HG02852 (cell line): ENCODE measurements at regions not wholly inside any gene's neighbourhood (a gene's known extent, or its start where the extent isn't known, plus 50 kb on each side); places are given as distances from the start of the nearest gene placed in this dataset.
"Not testable (repeated sequence)": the region's sequence is repeated elsewhere in the genome, so short reads cannot be mapped to it uniquely, and the experiment has no call there.

ENCODE experiments used
- ATAC-seq: cut with Tn5 transposase; IDR thresholded peaks from one replicate; pipeline ENCODE4 v1.9.1; 2021; ENCODE audit warnings: mild to moderate bottlenecking, moderate library complexity; ENCODE audit not compliant: unreplicated experiment

- ATAC-seq = no peak
These were observed 51.6 kb upstream of the CNTLN start for GRCh38 chr9:17083258-17083657.

- no peak for ATAC-seq
These were observed 52.3 kb upstream of the CNTLN start for GRCh38 chr9:17082343-17083064.

GRCh38 chr9:17081814-17082213, 53.0 kb upstream of the CNTLN start:
- ATAC-seq = no peak

- no peak for ATAC-seq
These were observed 53.5 kb upstream of the CNTLN start for GRCh38 chr9:17081351-17081750.

- ATAC-seq = no peak
These were observed 58.9 kb upstream of the CNTLN start for GRCh38 chr9:17075758-17076485.

- no peak for ATAC-seq
These were observed 59.6 kb upstream of the CNTLN start for GRCh38 chr9:17075146-17075757.

- ATAC-seq = not testable (repeated sequence)
These were observed 62.3 kb upstream of the CNTLN start for GRCh38 chr9:17072563-17072962.

- no peak for ATAC-seq
These were observed 66.2 kb upstream of the CNTLN start for GRCh38 chr9:17068671-17069070.

- no peak for ATAC-seq
These were observed 69.8 kb upstream of the CNTLN start for GRCh38 chr9:17065062-17065461.

GRCh38 chr9:17064558-17064957, 70.3 kb upstream of the CNTLN start:
- no peak for ATAC-seq

GRCh38 chr9:17063535-17064135, 71.2 kb upstream of the CNTLN start:
- peak; percentile 86 for ATAC-seq

GRCh38 chr9:17062497-17062896, 72.3 kb upstream of the CNTLN start:
- no peak for ATAC-seq

GRCh38 chr9:17060450-17060849, 74.4 kb upstream of the CNTLN start:
- ATAC-seq = no peak

- no peak for ATAC-seq
These were observed 75.4 kb upstream of the CNTLN start for GRCh38 chr9:17059465-17059864.

GRCh38 chr9:17057729-17058128, 77.1 kb upstream of the CNTLN start:
- ATAC-seq = no peak

GRCh38 chr9:17052626-17053025, 82.2 kb upstream of the CNTLN start:
- no peak for ATAC-seq

GRCh38 chr9:17045381-17045940, 89.4 kb upstream of the CNTLN start:
- ATAC-seq = no peak

- ATAC-seq = no peak
These were observed 103.3 kb upstream of the CNTLN start for GRCh38 chr9:17031546-17031945.

GRCh38 chr9:17025281-17025680, 109.6 kb upstream of the CNTLN start:
- ATAC-seq = no peak

- ATAC-seq = no peak
These were observed 110.7 kb upstream of the CNTLN start for GRCh38 chr9:17024129-17024528.

- ATAC-seq = no peak
These were observed 113.4 kb upstream of the CNTLN start for GRCh38 chr9:17021387-17021970.
